A549 (cell line): ENCODE measurements at regions not wholly inside any gene's neighbourhood (a gene's known extent, or its start where the extent isn't known, plus 50 kb on each side); places are given as distances from the start of the nearest gene placed in this dataset.

Source experiments
- ATAC-seq, 2 experiments: fragments of 200-7000 bp in 1 of 2; fragments of >200 bp in 1 of 2; cut with Nextera tagmentation in 1 of 2; cut with Tn5 transposase in 1 of 2; 3 replicates each; pipeline versions ENCODE4 v1.8.0 to v1.9.1; 2018 to 2020; ENCODE audit warnings: mild to moderate bottlenecking in 1 of 2, moderate library complexity in 1 of 2
- CTCF ChIA-PET: fragments of 300-600 bp; sonication (Branson Sonifier 250); formaldehyde crosslinking; extraction: SDS; loops from one replicate; lab custom pipeline; 2021; ENCODE audit warnings: antibody characterized with exemption, inconsistent platforms; lab: Yijun Ruan, JAX
- POLR2A ChIA-PET: fragments of 350-600 bp; formaldehyde crosslinking; extraction: SDS; loops from one replicate; lab custom pipeline; 2021; ENCODE audit warnings: antibody characterized with exemption, inconsistent platforms; lab: Yijun Ruan, JAX
- DNase-seq, 2 experiments: peaks; one replicate each; pipeline versions ENCODE4 v3.0.0 to v3.0.0-alpha.2; 2011 to 2016; ENCODE audit warnings: low read depth in 1 of 2, low spot score in 1 of 2
- FAIRE-seq: peaks from 2 replicates; lab custom pipeline; 2011; peaks lifted over from hg19 to GRCh38; lab: Jason Lieb, UNC
- H3K27ac ChIP-seq, 2 experiments: fragments of >200 bp; sonication (Bioruptor Twin); formaldehyde crosslinking; 3 replicates each; pipeline ENCODE4 v1.5.1; 2016 to 2017
- H3K4me1 ChIP-seq: fragments of >200 bp; sonication (Bioruptor Twin); formaldehyde crosslinking; 3 replicates; pipeline ENCODE4 v1.6.1; 2016
- H3K4me2 ChIP-seq: fragments of >200 bp; sonication (Bioruptor Twin); formaldehyde crosslinking; 3 replicates; pipeline ENCODE4 v1.6.1; 2016
- H3K4me3 ChIP-seq: fragments of >200 bp; sonication (Bioruptor Twin); formaldehyde crosslinking; 3 replicates; pipeline ENCODE4 v1.5.1; 2016
- H3K9me3 ChIP-seq: fragments of >200 bp; sonication (Bioruptor Twin); formaldehyde crosslinking; 3 replicates; pipeline ENCODE4 v1.6.1; 2016
- BHLHE40 ChIP-seq: IDR thresholded peaks from 2 replicates; pipeline ENCODE4 v1.6.1; 2012; ENCODE audit warnings: low read depth, low read length, inconsistent platforms
- CBX2 ChIP-seq: fragments of 200-600 bp; sonication (generic); IDR thresholded peaks from 2 replicates; pipeline ENCODE4 v1.6.1; 2016; ENCODE audit warnings: low read depth, mild to moderate bottlenecking, borderline replicate concordance
- CBX8 ChIP-seq: fragments of 200-600 bp; sonication (generic); IDR thresholded peaks from 2 replicates; pipeline ENCODE4 v1.6.1; 2016
- CHD2 ChIP-seq: fragments of 150-350 bp; IDR thresholded peaks from 2 replicates; pipeline ENCODE4 v1.6.1; 2014; ENCODE audit warnings: low read length; ENCODE audit not compliant: partially characterized antibody
- CHD4 ChIP-seq: fragments of 200-600 bp; sonication (generic); IDR thresholded peaks from 2 replicates; pipeline ENCODE4 v1.6.1; 2016; ENCODE audit warnings: antibody characterized with exemption, mild to moderate bottlenecking, borderline replicate concordance
- EHF ChIP-seq: fragments of 250-450 bp; sonication (Bioruptor Pico); IDR thresholded peaks from 2 replicates; pipeline ENCODE4 v1.5.0; 2020; ENCODE audit warnings: mild to moderate bottlenecking
- ESRRA ChIP-seq: fragments of 150-350 bp; IDR thresholded peaks from 2 replicates; pipeline ENCODE4 v1.6.1; 2014; ENCODE audit warnings: mild to moderate bottlenecking, low read length, borderline replicate concordance
- FOSB ChIP-seq: fragments of 250-450 bp; sonication (Bioruptor Pico); IDR thresholded peaks from 2 replicates; pipeline ENCODE4 v1.5.0; 2020; ENCODE audit warnings: mild to moderate bottlenecking, moderate library complexity
- HDAC2 ChIP-seq: fragments of 200-600 bp; sonication (generic); IDR thresholded peaks from 2 replicates; pipeline ENCODE4 v1.6.1; 2016
- HEYL ChIP-seq: fragments of 250-450 bp; sonication (Bioruptor Pico); IDR thresholded peaks from 2 replicates; pipeline ENCODE4 v1.8.0; 2021; ENCODE audit warnings: mild to moderate bottlenecking, moderate library complexity
- HOXA7 ChIP-seq: fragments of 250-450 bp; sonication (Bioruptor Pico); IDR thresholded peaks from 2 replicates; pipeline ENCODE4 v1.5.0; 2020; ENCODE audit warnings: mild to moderate bottlenecking, moderate library complexity
- HOXB13 ChIP-seq: fragments of 250-450 bp; sonication (Bioruptor Pico); IDR thresholded peaks from 2 replicates; pipeline ENCODE4 v1.5.0; 2020; ENCODE audit warnings: low read depth, mild to moderate bottlenecking, moderate library complexity
- HOXB5 ChIP-seq: fragments of 250-450 bp; sonication (Bioruptor Pico); IDR thresholded peaks from 2 replicates; pipeline ENCODE4 v1.5.0; 2020; ENCODE audit warnings: mild to moderate bottlenecking, moderate library complexity
- JUN ChIP-seq, 2 experiments: fragments of >200 bp; sonication (Bioruptor Twin); formaldehyde crosslinking; IDR thresholded peaks; 2 replicates in 1 of 2; 3 replicates in 1 of 2; pipeline ENCODE4 v1.6.1; 2016 to 2017
- JUNB ChIP-seq: fragments of >200 bp; sonication (Bioruptor Twin); formaldehyde crosslinking; IDR thresholded peaks from 2 replicates; pipeline ENCODE4 v1.6.1; 2016
- MAFK ChIP-seq: fragments of 450-650 bp; IDR thresholded peaks from 2 replicates; pipeline ENCODE4 v1.6.1; 2014; ENCODE audit not compliant: partially characterized antibody
- MYC ChIP-seq: IDR thresholded peaks from 2 replicates; pipeline ENCODE4 v1.6.1; 2012; ENCODE audit warnings: mild to moderate bottlenecking, inconsistent platforms, low read length, improper control_type of control experiment, borderline replicate concordance
- NPAS2 ChIP-seq: fragments of 250-450 bp; sonication (Bioruptor Pico); IDR thresholded peaks from 2 replicates; pipeline ENCODE4 v1.8.0; 2022; ENCODE audit warnings: mild to moderate bottlenecking, moderate library complexity, borderline replicate concordance
- NR3C1 ChIP-seq: fragments of >200 bp; sonication (Bioruptor Twin); formaldehyde crosslinking; IDR thresholded peaks from 3 replicates; pipeline ENCODE4 v1.6.1; 2017
- PHF8 ChIP-seq: fragments of 200-600 bp; sonication (generic); IDR thresholded peaks from 2 replicates; pipeline ENCODE4 v1.6.1; 2016; ENCODE audit warnings: low read depth, mild to moderate bottlenecking, antibody characterized with exemption, moderate library complexity, borderline replicate concordance
- POLR2A ChIP-seq: IDR thresholded peaks from 2 replicates; pipeline ENCODE4 v1.6.1; 2012; ENCODE audit warnings: mild to moderate bottlenecking, low read length
- RAD21 ChIP-seq, 2 experiments: fragments of >200 bp in 1 of 2; sonication (Bioruptor Twin) in 1 of 2; formaldehyde crosslinking in 1 of 2; IDR thresholded peaks in 1 of 2; conservative IDR thresholded peaks in 1 of 2; 2 replicates in 1 of 2; 3 replicates in 1 of 2; pipeline ENCODE4 v1.6.1; 2012 to 2018; ENCODE audit warnings: inconsistent platforms in 1 of 2
- RARB ChIP-seq: fragments of 250-450 bp; sonication (Bioruptor Pico); IDR thresholded peaks from 2 replicates; pipeline ENCODE4 v1.8.0; 2021; ENCODE audit warnings: mild to moderate bottlenecking, moderate library complexity
- RCOR1 ChIP-seq: fragments of 150-350 bp; IDR thresholded peaks from 2 replicates; pipeline ENCODE4 v1.6.1; 2014; ENCODE audit warnings: antibody characterized with exemption, low read length, low read depth
- RFX5 ChIP-seq: fragments of 450-650 bp; IDR thresholded peaks from 2 replicates; pipeline ENCODE4 v1.7.1; 2014; ENCODE audit warnings: antibody characterized with exemption, mild to moderate bottlenecking, moderate library complexity
- SMC3 ChIP-seq: fragments of >200 bp; sonication (Bioruptor Twin); formaldehyde crosslinking; IDR thresholded peaks from 3 replicates; pipeline ENCODE4 v1.6.1; 2018; ENCODE audit warnings: inconsistent platforms
- SREBF2 ChIP-seq: fragments of 450-650 bp; IDR thresholded peaks from 2 replicates; pipeline ENCODE4 v1.6.1; 2014; ENCODE audit warnings: mild to moderate bottlenecking, moderate library complexity
- USF2 ChIP-seq: fragments of 450-650 bp; IDR thresholded peaks from 2 replicates; pipeline ENCODE4 v1.6.1; 2014; ENCODE audit warnings: antibody characterized with exemption
- ZSCAN20 ChIP-seq: fragments of 250-450 bp; sonication (Bioruptor Pico); IDR thresholded peaks from 2 replicates; pipeline ENCODE4 v1.8.0; 2022; ENCODE audit warnings: mild to moderate bottlenecking, moderate library complexity
- WGBS: methylation state at CpG from one replicate; pipeline ENCODE4 v1.1.6; 2017; ENCODE audit errors: missing lambda C conversion rate; 5-methylcytosine and 5-hydroxymethylcytosine counted together
- TF ChIP-seq, protein P1 (sequence below): fragments of >200 bp; sonication (Bioruptor Twin); formaldehyde crosslinking; IDR thresholded peaks from 3 replicates; pipeline ENCODE4 v1.6.1; 2016
- TF ChIP-seq, protein P2 (sequence below): fragments of >200 bp; sonication (Bioruptor Twin); formaldehyde crosslinking; IDR thresholded peaks from 2 replicates; pipeline ENCODE4 v1.6.1; 2016
- TF ChIP-seq, protein P3 (sequence below): fragments of 150-350 bp; IDR thresholded peaks from 2 replicates; pipeline ENCODE4 v1.6.1; 2014; ENCODE audit warnings: low read depth, mild to moderate bottlenecking, low read length

DNA sequence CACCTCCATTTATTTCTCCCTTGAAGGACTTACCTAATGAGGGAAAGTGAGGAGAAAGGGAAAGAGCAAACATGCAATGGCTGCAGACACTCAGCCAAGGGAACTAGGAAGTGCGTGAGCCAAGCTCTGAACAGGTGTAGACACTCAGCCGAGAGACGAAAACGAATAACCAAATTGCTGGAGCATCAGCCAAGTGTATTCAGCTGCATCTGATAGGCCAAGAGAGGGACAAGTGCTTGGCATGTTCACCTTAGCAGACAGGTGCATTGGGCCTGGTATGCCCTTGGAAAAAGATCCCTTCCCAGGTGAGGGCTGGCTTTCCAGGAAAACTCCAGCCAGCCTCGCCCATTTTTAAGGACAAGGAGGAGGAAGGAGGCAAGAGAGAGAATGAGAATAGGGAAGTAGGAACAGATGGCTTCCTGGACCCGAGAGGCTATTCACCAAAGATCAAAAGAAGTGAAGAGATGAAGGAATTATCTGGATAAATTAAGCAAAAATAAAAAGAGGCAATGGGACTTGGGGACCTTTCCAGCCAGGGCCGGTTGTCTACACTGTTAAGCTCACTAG lies 184.7 kb downstream of the TOMM20 start (continued):
- no peak for TF ChIP-seq SMC3
- no peak for TF ChIP-seq RFX5
- no peak for TF ChIP-seq BHLHE40
- TF ChIP-seq JUN (IDR thresholded peaks at IDR 0.05): no peak
- TF ChIP-seq, all 56 proteins: peak for 0

GRCh38 chr1:234942879-234943506 lies 185.6 kb downstream of the TOMM20 start:
- no peak overlapping the region for H3K4me3 ChIP-seq
- DNase-seq (no peak), FAIRE-seq (no peak), ATAC-seq (no peak)
- no peaks in the 10 kb centered on the region for H3K9me3 ChIP-seq
- 95% methylated on average over 5 of the region's 5 CpGs for WGBS
- TF ChIP-seq RFX5: no peak
- no peak for TF ChIP-seq HOXA7
- TF ChIP-seq, protein P1, sequence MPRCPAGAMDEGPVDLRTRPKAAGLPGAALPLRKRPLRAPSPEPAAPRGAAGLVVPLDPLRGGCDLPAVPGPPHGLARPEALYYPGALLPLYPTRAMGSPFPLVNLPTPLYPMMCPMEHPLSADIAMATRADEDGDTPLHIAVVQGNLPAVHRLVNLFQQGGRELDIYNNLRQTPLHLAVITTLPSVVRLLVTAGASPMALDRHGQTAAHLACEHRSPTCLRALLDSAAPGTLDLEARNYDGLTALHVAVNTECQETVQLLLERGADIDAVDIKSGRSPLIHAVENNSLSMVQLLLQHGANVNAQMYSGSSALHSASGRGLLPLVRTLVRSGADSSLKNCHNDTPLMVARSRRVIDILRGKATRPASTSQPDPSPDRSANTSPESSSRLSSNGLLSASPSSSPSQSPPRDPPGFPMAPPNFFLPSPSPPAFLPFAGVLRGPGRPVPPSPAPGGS: no peak
- TF ChIP-seq RARB (CRISPR knock-in tag): no peak
- TF ChIP-seq ZSCAN20 (CRISPR knock-in tag): no peak
- no peak for TF ChIP-seq PHF8
- TF ChIP-seq NPAS2 (CRISPR knock-in tag): no peak
- TF ChIP-seq NR3C1: no peak
- TF ChIP-seq JUNB: no peak
- no peak for TF ChIP-seq CHD2
- no peak for TF ChIP-seq FOSB
- no peak for TF ChIP-seq ESRRA
- TF ChIP-seq POLR2A: no peak
- no peak for TF ChIP-seq SREBF2
- no peak for TF ChIP-seq HOXB13 (CRISPR knock-in tag)
- no peak for TF ChIP-seq HOXB5
- no peak for TF ChIP-seq EHF (CRISPR knock-in tag)
- TF ChIP-seq CHD4: no peak
- CTCF ChIA-PET: no interaction called here
- H3K27ac ChIP-seq: no peak overlapping the region
- no peaks in the 10 kb centered on the region for H3K4me1 ChIP-seq
- H3K4me2 ChIP-seq: no peak overlapping the region
- POLR2A ChIA-PET: no interaction called here

DNA sequence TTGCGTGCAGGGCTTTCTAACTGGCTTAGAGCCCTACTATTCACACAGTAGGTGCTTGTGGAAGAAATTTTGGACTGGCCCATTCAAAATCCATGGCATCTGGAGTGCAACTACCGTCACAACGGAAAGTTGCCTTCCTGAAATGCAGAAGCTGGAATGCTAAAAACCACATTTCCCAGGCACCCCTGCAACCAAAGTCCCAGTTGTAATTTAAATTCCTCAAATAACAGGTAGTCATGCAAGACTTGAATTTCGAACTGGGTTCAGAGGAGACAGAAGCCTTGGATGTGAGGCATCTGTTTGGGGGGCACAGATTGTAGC lies 186.7 kb downstream of the TOMM20 start:
- peaks cover 3% of the 10 kb centered on the region; the same call in 2 of the 3 replicates for H3K4me1 ChIP-seq
- no peak overlapping the region for H3K27ac ChIP-seq
- no peak for ATAC-seq
- no peak for DNase-seq
- WGBS: 90% methylated on average over 4 of the region's 4 CpGs
- ChIA-PET POLR2A (no interaction called here), CTCF (no interaction called here)
- H3K4me3 ChIP-seq: no peak overlapping the region
- H3K9me3 ChIP-seq: no peaks in the 10 kb centered on the region
- FAIRE-seq: no peak
- H3K4me2 ChIP-seq: no peak overlapping the region
- TF ChIP-seq HEYL: no peak
- no peak for TF ChIP-seq RCOR1
- no peak for TF ChIP-seq CBX8
- TF ChIP-seq, protein P2, sequence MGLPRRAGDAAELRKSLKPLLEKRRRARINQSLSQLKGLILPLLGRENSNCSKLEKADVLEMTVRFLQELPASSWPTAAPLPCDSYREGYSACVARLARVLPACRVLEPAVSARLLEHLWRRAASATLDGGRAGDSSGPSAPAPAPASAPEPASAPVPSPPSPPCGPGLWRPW: no peak
- no peak for TF ChIP-seq USF2
- TF ChIP-seq JUNB: no peak
- no peak for TF ChIP-seq HOXB5
- TF ChIP-seq, protein P3, sequence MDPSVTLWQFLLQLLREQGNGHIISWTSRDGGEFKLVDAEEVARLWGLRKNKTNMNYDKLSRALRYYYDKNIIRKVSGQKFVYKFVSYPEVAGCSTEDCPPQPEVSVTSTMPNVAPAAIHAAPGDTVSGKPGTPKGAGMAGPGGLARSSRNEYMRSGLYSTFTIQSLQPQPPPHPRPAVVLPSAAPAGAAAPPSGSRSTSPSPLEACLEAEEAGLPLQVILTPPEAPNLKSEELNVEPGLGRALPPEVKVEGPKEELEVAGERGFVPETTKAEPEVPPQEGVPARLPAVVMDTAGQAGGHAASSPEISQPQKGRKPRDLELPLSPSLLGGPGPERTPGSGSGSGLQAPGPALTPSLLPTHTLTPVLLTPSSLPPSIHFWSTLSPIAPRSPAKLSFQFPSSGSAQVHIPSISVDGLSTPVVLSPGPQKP: no peak
- no peak for TF ChIP-seq SREBF2
- TF ChIP-seq CBX2: no peak
- TF ChIP-seq RAD21 (conservative IDR thresholded peaks at IDR 0.05 in 1 of 2, IDR thresholded peaks at IDR 0.05 in 1 of 2): no peak
- TF ChIP-seq MYC: no peak
- TF ChIP-seq PHF8: no peak
- TF ChIP-seq MAFK: no peak
- no peak for TF ChIP-seq CHD2
- no peak for TF ChIP-seq HDAC2
